Heart right ventricle (tissue), 16 donors: ENCODE measurements at regions not wholly inside any gene's neighbourhood (a gene's known extent, or its start where the extent isn't known, plus 50 kb on each side); places are given as distances from the start of the nearest gene placed in this dataset.

ENCODE experiments used
- ATAC-seq, 8 donors: fragments of 200-7000 bp; cut with Tn5 transposase; one replicate each; pipeline ENCODE4 v1.9.1; 2020; ENCODE audit warnings: mild to moderate bottlenecking in 8 of 8, moderate library complexity in 8 of 8, moderate number of reproducible peaks in 1 of 8
- DNase-seq, 2 donors: peaks; one replicate each; pipeline ENCODE4 v3.0.0-alpha.2; 2020
- H3K27ac ChIP-seq, 10 donors: fragments of 200-600 bp; sonication (generic) in 2 of 10; one replicate each; pipeline versions ENCODE4 v1.5.0 to v1.8.0; 2020 to 2022; ENCODE audit warnings: mild to moderate bottlenecking in 3 of 10
- H3K27me3 ChIP-seq, 7 donors: fragments of 200-600 bp; one replicate each; pipeline ENCODE4 v1.8.0; 2021 to 2022; ENCODE audit warnings: mild to moderate bottlenecking in 2 of 7
- H3K36me3 ChIP-seq, 9 donors: fragments of 200-600 bp; sonication (generic) in 1 of 9; one replicate each; pipeline versions ENCODE4 v1.5.0 to v1.8.0; 2020 to 2022; ENCODE audit warnings: mild to moderate bottlenecking in 2 of 9
- H3K4me1 ChIP-seq, 9 donors: fragments of 200-600 bp; sonication (generic) in 1 of 9; one replicate each; pipeline versions ENCODE4 v1.5.0 to v1.8.0; 2020 to 2022; ENCODE audit warnings: mild to moderate bottlenecking in 4 of 9
- H3K4me3 ChIP-seq, 10 donors: fragments of 200-600 bp; sonication (generic) in 2 of 10; one replicate each; pipeline versions ENCODE4 v1.5.0 to v1.8.0; 2020 to 2022; ENCODE audit warnings: mild to moderate bottlenecking in 7 of 10, moderate library complexity in 2 of 10
- H3K9me3 ChIP-seq, 11 donors: fragments of 200-600 bp in 10 of 11; sonication (generic) in 2 of 11; one replicate each; pipeline versions ENCODE4 v1.5.0 to v1.8.0; 2013 to 2022; ENCODE audit warnings: mild to moderate bottlenecking in 2 of 11, control low read depth in 1 of 11, moderate library complexity in 1 of 11
- CTCF ChIP-seq, 9 donors: fragments of 200-600 bp; sonication (generic) in 2 of 9; IDR thresholded peaks; one replicate each; pipeline versions ENCODE4 v1.5.0 to v1.8.0; 2021 to 2022; ENCODE audit warnings: antibody characterized with exemption in 9 of 9, mild to moderate bottlenecking in 5 of 9, moderate library complexity in 1 of 9
- WGBS, 2 donors: extraction: QIAGEN DNeasy Blood & Tissue Kit; methylation state at CpG; one replicate each; pipeline ENCODE4 v1.1.7; 2013; ENCODE audit warnings: inconsistent platforms in 1 of 2; 5-methylcytosine and 5-hydroxymethylcytosine counted together
- intact Hi-C, 10 donors: fragments of 100-400 bp; cut with DNase I; formaldehyde crosslinking; loops; one replicate each; pipeline versions ENCODE4 v1.11.1 to v1.14.2; 2022
- donor health status: Arrhythmogenic right ventricular cardiomyopathy.
- donor health status: ischemic (EF 13 %, LVEDD 7.1; RV severe dilation, severe dysfunction).
- donor health status: healthy with polysubstance abuse.
- donor health status: DM: no; HTN: yes; CAD: no.
- donor health status: DM: no; HTN: no; CAD: no.
- donor health status: ischemic (EF 25% LVEDD 6.9; RV normal size, moderate dysfunction).
- donor health status: ischemic (EF 25% LVEDD 5.7; RV mildly dilated, moderate dysfunction).
- donor health status: healthy.
- donor health status: DM: yes; HTN: yes; CAD: no.
- donor health status: Ischemic cardiomyopathy.
- donor health status: ischemic (EF 35%, LVEDD 5.7; RV mildly dilated, moderate dysfunction).
- donor health status: nonischemic (EF 11% LVEDD 7.7; RV severe dilation, severe dysfunction).
- donor health status: DM: yes; HTN: yes; CAD: no.
- donor health status: PGD.
- donor health status: ischemic (EF 29% LVEDD 5.4; RV normal size, mild dysfunction).
- donor health status: nonischemic (EF 23%, LVEDD 6.1; RV moderate dilation, normal function).

- no peak for TF ChIP-seq CTCF (IDR thresholded peaks at IDR 0.05)
- Histone ChIP-seq H3K36me3 (no peaks in the 10 kb centered on the region), H3K9me3 (no peaks in the 10 kb centered on the region), H3K27me3 (no peaks in the 10 kb centered on the region), H3K4me3 (no peak overlapping the region), H3K27ac (no peak overlapping the region), H3K4me1 (peaks cover 3 to 20% (median 9%) of the 10 kb centered on the region in 9 donors)
- no peak for DNase-seq
- no peak for ATAC-seq
- intact Hi-C loops, result loop anchor here in 1 of 10 donors (10.0 kb wide), 1 partner anchor 199 kb away; no protein-coding TSS in a partner anchor
- WGBS, 2 donors, result 91 to 93% methylated on average over 8 of the region's 8 CpGs
These were observed 122.4 kb downstream of the SLC25A47 start for GRCh38 chr14:100445436-100446088.

- intact Hi-C loops, result loop anchor here in 1 of 10 donors (10.0 kb wide), 1 partner anchor 198 kb away; no protein-coding TSS in a partner anchor
- ATAC-seq, result no peak
- 79 to 85% methylated on average over 7 of the region's 7 CpGs for WGBS, 2 donors
- Histone ChIP-seq H3K36me3 (no peaks in the 10 kb centered on the region), H3K9me3 (no peaks in the 10 kb centered on the region), H3K4me1 (peaks cover 0 to 10% (median 0%) of the 10 kb centered on the region in 9 donors), H3K4me3 (no peak overlapping the region), H3K27me3 (no peaks in the 10 kb centered on the region), H3K27ac (no peak overlapping the region)
- no peak for DNase-seq
- no peak for TF ChIP-seq CTCF (IDR thresholded peaks at IDR 0.05)
These were observed 123.4 kb downstream of the SLC25A47 start for GRCh38 chr14:100446572-100446971.

- Histone ChIP-seq H3K4me3 (no peak overlapping the region), H3K36me3 (no peaks in the 10 kb centered on the region), H3K27ac (no peak overlapping the region), H3K9me3 (no peaks in the 10 kb centered on the region), H3K27me3 (no peaks in the 10 kb centered on the region), H3K4me1 (no peaks in the 10 kb centered on the region)
- no peak for TF ChIP-seq CTCF (IDR thresholded peaks at IDR 0.05)
- ATAC-seq (no peak), DNase-seq (no peak)
- 97 to 98% methylated on average over 5 of the region's 5 CpGs for WGBS, 2 donors
- intact Hi-C loops, result loop anchor here in 1 of 10 donors (10.0 kb wide), 1 partner anchor 196 kb away; no protein-coding TSS in a partner anchor
These were observed 125.2 kb downstream of the SLC25A47 start for GRCh38 chr14:100448376-100448775.

GRCh38 chr14:100449225-100449987 lies 126.3 kb downstream of the SLC25A47 start:
- Histone ChIP-seq H3K9me3 (no peaks in the 10 kb centered on the region), H3K27ac (no peak overlapping the region), H3K4me1 (no peaks in the 10 kb centered on the region), H3K27me3 (no peaks in the 10 kb centered on the region), H3K36me3 (no peaks in the 10 kb centered on the region), H3K4me3 (no peak overlapping the region)
- no peak for TF ChIP-seq CTCF (IDR thresholded peaks at IDR 0.05)
- ATAC-seq (no peak), DNase-seq (no peak)
- WGBS, 2 donors, result 91 to 92% methylated on average over 14 of the region's 14 CpGs
- intact Hi-C loops, result loop anchor here in 1 of 10 donors (10.0 kb wide), 1 partner anchor 195 kb away; no protein-coding TSS in a partner anchor
